ENCODE measurements at regions not wholly inside any gene's neighbourhood (a gene's known extent, or its start where the extent isn't known, plus 50 kb on each side); places are given as distances from the start of the nearest gene placed in this dataset.
"Not testable (repeated sequence)": the region's sequence is repeated elsewhere in the genome, so short reads cannot be mapped to it uniquely, and the experiment has no call there.

DNA sequence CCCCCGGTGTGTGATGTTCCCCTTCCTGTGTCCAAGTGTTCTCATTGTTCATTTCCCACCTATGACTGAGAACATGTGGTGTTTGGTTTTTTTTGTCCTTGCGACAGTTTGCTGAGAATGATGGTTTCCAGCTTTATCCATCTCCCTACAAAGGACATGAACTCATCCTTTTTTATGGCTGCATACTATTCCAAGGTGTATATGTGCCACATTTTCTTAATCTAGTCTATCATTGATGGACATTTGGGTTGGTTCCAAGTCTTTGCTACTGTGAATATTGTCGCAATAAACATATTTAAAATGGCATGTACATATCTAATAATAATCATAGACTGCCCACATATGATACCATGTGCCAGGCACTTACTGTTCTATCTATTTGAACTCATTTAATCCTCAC is 491.0 kb downstream of the MED13L start:
- H3K36me3 ChIP-seq (ENCODE audit: control insufficient read depth in 2 of 2, extremely low read depth in 1 of 2, insufficient read depth in 1 of 2, low read length in 1 of 2); H3K4me3 Mint-ChIP-seq; H3K27ac Mint-ChIP-seq; H3K9me3 ChIP-seq; H3K4me3 ChIP-seq (ENCODE audit: control insufficient read depth in 1 of 2, extremely low read depth in 1 of 2, low read length in 1 of 2); POLR2A ChIA-PET; H3K36me3 Mint-ChIP-seq; DNase-seq; H3K27me3 Mint-ChIP-seq; H3K4me1 ChIP-seq (ENCODE audit: control insufficient read depth in 1 of 2, extremely low read depth in 1 of 2, insufficient read depth in 2 of 2, low read length in 2 of 2); H3K27me3 ChIP-seq (replicated peaks in 1 of 2; ENCODE audit: control insufficient read depth in 2 of 2, extremely low read depth in 1 of 2, insufficient read depth in 2 of 2, low read length in 1 of 2); H3K4me1 Mint-ChIP-seq; ATAC-seq (replicated peaks in 1 of 4); H3K27ac ChIP-seq (ENCODE audit: low read length); CTCF ChIA-PET: not testable (repeated sequence)
- H3K9me3 Mint-ChIP-seq, result peaks cover 0 to 11% (median 0%) of the 10 kb centered on the region in 3 donors
- no CpG with 5 or more reads among the region's 3 CpGs for WGBS (ENCODE audit: insufficient coverage)

DNA sequence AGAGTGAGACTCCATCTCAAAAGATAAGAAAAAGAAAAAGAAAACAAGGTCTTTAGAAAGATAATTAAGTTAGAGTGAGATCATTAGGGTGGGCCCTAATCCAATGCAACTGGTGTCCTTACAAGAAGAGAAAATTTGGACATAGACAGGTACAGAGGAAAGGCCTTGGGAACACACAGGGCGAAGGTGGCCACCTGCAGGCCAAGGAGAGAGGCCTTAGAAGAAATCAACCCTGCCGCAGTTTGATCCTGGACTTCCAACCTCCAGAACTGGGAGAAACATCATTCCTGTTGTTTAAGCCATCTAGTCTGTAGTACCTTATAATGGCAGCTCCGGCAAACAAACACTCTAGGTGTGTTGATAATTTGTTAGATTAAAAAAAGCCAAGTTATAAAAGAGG is 491.9 kb downstream of the MED13L start:
- H3K27me3 ChIP-seq (replicated peaks in 1 of 2; ENCODE audit: control insufficient read depth in 2 of 2, extremely low read depth in 1 of 2, insufficient read depth in 2 of 2, low read length in 1 of 2), result no peaks in the 10 kb centered on the region
- WGBS (ENCODE audit: insufficient coverage), result 40% methylated on average over 1 of the region's 3 CpGs
- ChIA-PET POLR2A (no interaction called here), CTCF (no interaction called here)
- no peak overlapping the region for H3K4me3 ChIP-seq (ENCODE audit: control insufficient read depth in 1 of 2, extremely low read depth in 1 of 2, low read length in 1 of 2)
- no peak for DNase-seq
- ATAC-seq (replicated peaks in 1 of 4), result no peak
- no peaks in the 10 kb centered on the region for H3K36me3 ChIP-seq (ENCODE audit: control insufficient read depth in 2 of 2, extremely low read depth in 1 of 2, insufficient read depth in 1 of 2, low read length in 1 of 2)
- Mint-ChIP-seq H3K4me3 (no peak overlapping the region), H3K9me3 (peaks cover 0 to 11% (median 0%) of the 10 kb centered on the region in 3 donors), H3K27ac (no peak overlapping the region), H3K27me3 (peaks cover 0 to 4% of the 10 kb centered on the region in 2 donors), H3K4me1 (no peaks in the 10 kb centered on the region), H3K36me3 (no peaks in the 10 kb centered on the region)
- H3K4me1 ChIP-seq (ENCODE audit: control insufficient read depth in 1 of 2, extremely low read depth in 1 of 2, insufficient read depth in 2 of 2, low read length in 2 of 2), result no peaks in the 10 kb centered on the region
- H3K9me3 ChIP-seq, result no peaks in the 10 kb centered on the region
- no peak overlapping the region for H3K27ac ChIP-seq (ENCODE audit: low read length)

DNA sequence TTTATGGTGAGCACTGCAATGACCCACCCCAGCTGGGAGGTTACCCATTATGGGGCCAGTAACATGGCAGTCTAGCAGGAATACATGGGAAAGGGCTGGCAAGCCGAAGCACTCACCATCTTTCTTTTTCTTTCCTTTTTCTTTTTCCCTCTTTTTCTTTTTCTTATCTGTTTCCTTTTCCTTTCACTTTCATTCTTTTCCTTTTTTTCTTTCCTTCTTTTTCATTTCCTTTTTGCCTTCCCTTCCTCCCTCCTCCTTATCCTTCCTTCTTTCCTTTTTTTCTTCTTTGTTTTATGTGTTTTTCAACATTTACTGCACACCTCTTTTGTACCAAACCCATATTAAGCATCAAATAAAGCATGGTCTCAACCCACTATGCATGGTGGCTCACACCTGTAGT is 501.1 kb downstream of the MED13L start:
- 80% methylated on average over 1 of the region's 1 CpG for WGBS (ENCODE audit: insufficient coverage)
- no peaks in the 10 kb centered on the region for H3K4me1 Mint-ChIP-seq
- DNase-seq, result no peak

DNA sequence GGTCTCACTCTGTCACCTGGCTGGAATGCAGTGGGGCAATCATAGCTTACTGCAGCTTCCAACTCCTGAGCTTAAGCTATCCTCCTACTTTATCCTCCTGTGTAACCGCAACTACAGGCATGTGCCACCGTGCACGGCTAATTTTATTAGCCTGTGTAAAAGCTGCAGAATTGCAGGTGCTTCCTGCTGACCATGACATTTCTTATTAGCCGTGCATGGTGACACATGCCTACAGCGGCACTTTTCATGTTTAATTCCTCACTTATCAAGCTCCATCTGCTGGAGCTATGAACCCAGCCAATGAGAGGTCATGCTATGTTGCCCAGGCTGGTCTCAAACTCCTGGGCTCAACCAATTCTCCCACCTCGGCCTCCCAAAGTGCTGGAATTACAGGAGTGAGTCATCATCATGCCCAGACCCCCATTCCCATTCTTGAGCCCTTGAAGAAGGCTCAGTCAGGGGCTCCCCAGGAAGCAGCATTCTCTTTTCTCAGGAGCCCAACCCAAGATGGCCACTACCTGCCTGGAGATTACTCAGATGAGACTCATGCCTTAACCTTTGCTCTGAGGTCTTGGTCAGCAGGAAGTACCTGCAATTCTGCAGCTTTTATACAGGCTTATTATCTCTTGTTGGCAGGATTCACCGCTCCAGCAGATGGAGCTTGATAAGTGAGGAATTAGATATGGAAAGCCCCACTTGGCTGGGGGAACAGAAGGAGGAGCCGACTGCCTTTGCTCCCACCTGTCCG is 503.2 kb downstream of the MED13L start:
- Histone ChIP-seq H3K27me3 (replicated peaks in 1 of 2; ENCODE audit: control insufficient read depth in 2 of 2, extremely low read depth in 1 of 2, insufficient read depth in 2 of 2, low read length in 1 of 2) (peaks cover 0 to 2% of the 10 kb centered on the region in 2 experiments), H3K36me3 (ENCODE audit: control insufficient read depth in 2 of 2, extremely low read depth in 1 of 2, insufficient read depth in 1 of 2, low read length in 1 of 2) (no peaks in the 10 kb centered on the region), H3K27ac (ENCODE audit: low read length) (no peak overlapping the region), H3K4me3 (ENCODE audit: control insufficient read depth in 1 of 2, extremely low read depth in 1 of 2, low read length in 1 of 2) (no peak overlapping the region), H3K9me3 (no peaks in the 10 kb centered on the region), H3K4me1 (ENCODE audit: control insufficient read depth in 1 of 2, extremely low read depth in 1 of 2, insufficient read depth in 2 of 2, low read length in 2 of 2) (no peaks in the 10 kb centered on the region)
- Mint-ChIP-seq H3K4me3 (no peak overlapping the region), H3K27me3 (peaks cover 0 to 9% of the 10 kb centered on the region in 2 donors), H3K27ac (no peak overlapping the region), H3K4me1 (no peaks in the 10 kb centered on the region), H3K9me3 (no peaks in the 10 kb centered on the region), H3K36me3 (no peaks in the 10 kb centered on the region)
- 100% methylated on average over 5 of the region's 9 CpGs for WGBS (ENCODE audit: insufficient coverage)
- CTCF ChIA-PET, result no interaction called here
- ATAC-seq (replicated peaks in 1 of 4) (no peak), DNase-seq (no peak)
- POLR2A ChIA-PET, result interaction anchor here in 1 of 2 donors (0.7 kb wide), 1 partner anchor 16 kb away, joined by 5 read pairs; no protein-coding TSS in a partner anchor

More for the DNA sequence above, 501.1 kb downstream of the MED13L start:
- no peak for ATAC-seq (replicated peaks in 1 of 4)
- Histone ChIP-seq H3K27ac (ENCODE audit: low read length) (no peak overlapping the region), H3K36me3 (ENCODE audit: control insufficient read depth in 2 of 2, extremely low read depth in 1 of 2, insufficient read depth in 1 of 2, low read length in 1 of 2) (no peaks in the 10 kb centered on the region), H3K4me3 (ENCODE audit: control insufficient read depth in 1 of 2, extremely low read depth in 1 of 2, low read length in 1 of 2) (no peak overlapping the region), H3K27me3 (replicated peaks in 1 of 2; ENCODE audit: control insufficient read depth in 2 of 2, extremely low read depth in 1 of 2, insufficient read depth in 2 of 2, low read length in 1 of 2) (peaks cover 0 to 2% of the 10 kb centered on the region in 2 experiments), H3K4me1 (ENCODE audit: control insufficient read depth in 1 of 2, extremely low read depth in 1 of 2, insufficient read depth in 2 of 2, low read length in 2 of 2) (no peaks in the 10 kb centered on the region), H3K9me3 (no peaks in the 10 kb centered on the region)
- ChIA-PET POLR2A (no interaction called here), CTCF (no interaction called here)
- Mint-ChIP-seq H3K36me3 (no peaks in the 10 kb centered on the region), H3K27ac (no peak overlapping the region), H3K27me3 (peaks cover 0 to 11% of the 10 kb centered on the region in 2 donors), H3K9me3 (no peaks in the 10 kb centered on the region), H3K4me3 (no peak overlapping the region)

DNA sequence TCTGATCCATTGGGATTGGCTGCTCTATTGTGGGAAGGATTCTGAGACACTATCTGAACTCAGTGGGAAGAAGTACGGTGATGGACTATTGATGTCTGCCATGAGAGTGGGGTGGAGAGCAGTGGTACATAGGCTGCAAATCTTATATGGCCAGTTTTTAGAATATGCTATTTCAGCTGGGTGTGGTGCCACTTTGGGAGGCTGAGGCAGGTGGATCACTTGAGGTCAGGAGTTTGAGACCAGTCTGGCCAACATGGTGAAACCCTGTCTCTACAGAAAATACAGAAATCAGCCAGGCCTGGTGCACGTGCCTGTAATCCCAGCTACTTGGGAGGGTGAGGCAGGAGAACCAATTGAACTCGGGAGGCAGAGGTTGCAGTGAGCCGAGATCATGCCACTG is 505.9 kb downstream of the MED13L start:
- POLR2A ChIA-PET, result no interaction called here
- Histone ChIP-seq H3K4me1 (ENCODE audit: control insufficient read depth in 1 of 2, extremely low read depth in 1 of 2, insufficient read depth in 2 of 2, low read length in 2 of 2) (no peaks in the 10 kb centered on the region), H3K36me3 (ENCODE audit: control insufficient read depth in 2 of 2, extremely low read depth in 1 of 2, insufficient read depth in 1 of 2, low read length in 1 of 2) (no peaks in the 10 kb centered on the region), H3K27ac (ENCODE audit: low read length) (no peak overlapping the region), H3K9me3 (no peaks in the 10 kb centered on the region), H3K27me3 (replicated peaks in 1 of 2; ENCODE audit: control insufficient read depth in 2 of 2, extremely low read depth in 1 of 2, insufficient read depth in 2 of 2, low read length in 1 of 2) (peaks cover 0 to 2% of the 10 kb centered on the region in 2 experiments), H3K4me3 (ENCODE audit: control insufficient read depth in 1 of 2, extremely low read depth in 1 of 2, low read length in 1 of 2) (no peak overlapping the region)
- H3K27ac Mint-ChIP-seq, result no peak overlapping the region
- H3K27me3 Mint-ChIP-seq, result peaks cover under 1 to 3% of the 10 kb centered on the region in 2 donors
- no peaks in the 10 kb centered on the region for H3K9me3 Mint-ChIP-seq
- DNase-seq (no peak), ATAC-seq (replicated peaks in 1 of 4) (no peak)
- no peaks in the 10 kb centered on the region for H3K4me1 Mint-ChIP-seq
- H3K4me3 Mint-ChIP-seq, result no peak overlapping the region
- 100% methylated on average over 1 of the region's 4 CpGs for WGBS (ENCODE audit: insufficient coverage)
- no peaks in the 10 kb centered on the region for H3K36me3 Mint-ChIP-seq
- CTCF ChIA-PET, result no interaction called here

DNA sequence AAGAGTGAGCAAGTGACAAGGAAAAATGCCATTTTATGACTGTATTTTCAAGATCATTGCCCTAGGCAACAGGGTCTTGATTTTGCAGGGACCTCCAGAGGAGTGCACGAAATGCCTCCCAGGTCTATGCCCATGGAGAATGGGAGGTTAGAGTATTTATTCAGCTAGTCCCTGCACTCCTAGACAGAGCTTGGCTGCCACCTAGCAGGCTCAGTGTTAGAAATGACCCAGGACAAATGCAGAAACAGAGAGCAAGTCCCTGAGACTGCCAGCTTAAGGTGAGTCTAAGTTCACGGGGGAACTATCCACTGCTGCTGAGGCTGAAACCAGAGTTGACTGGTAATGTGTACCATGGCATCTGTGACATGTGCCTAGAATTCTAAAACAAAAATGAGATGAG is 506.4 kb downstream of the MED13L start:
- Histone ChIP-seq H3K36me3 (ENCODE audit: control insufficient read depth in 2 of 2, extremely low read depth in 1 of 2, insufficient read depth in 1 of 2, low read length in 1 of 2) (no peaks in the 10 kb centered on the region), H3K9me3 (no peaks in the 10 kb centered on the region), H3K27me3 (replicated peaks in 1 of 2; ENCODE audit: control insufficient read depth in 2 of 2, extremely low read depth in 1 of 2, insufficient read depth in 2 of 2, low read length in 1 of 2) (peaks cover 0 to 2% of the 10 kb centered on the region in 2 experiments), H3K4me3 (ENCODE audit: control insufficient read depth in 1 of 2, extremely low read depth in 1 of 2, low read length in 1 of 2) (no peak overlapping the region), H3K4me1 (ENCODE audit: control insufficient read depth in 1 of 2, extremely low read depth in 1 of 2, insufficient read depth in 2 of 2, low read length in 2 of 2) (no peaks in the 10 kb centered on the region), H3K27ac (ENCODE audit: low read length) (no peak overlapping the region)
- 55% methylated on average over 2 of the region's 2 CpGs for WGBS (ENCODE audit: insufficient coverage)
- no peaks in the 10 kb centered on the region for H3K4me1 Mint-ChIP-seq
- ChIA-PET CTCF (no interaction called here), POLR2A (no interaction called here)
- H3K36me3 Mint-ChIP-seq, result no peaks in the 10 kb centered on the region
- no peaks in the 10 kb centered on the region for H3K9me3 Mint-ChIP-seq
- no peak overlapping the region for H3K4me3 Mint-ChIP-seq
- ATAC-seq (replicated peaks in 1 of 4) (no peak), DNase-seq (no peak)
- H3K27ac Mint-ChIP-seq, result no peak overlapping the region
- peaks cover 4 to 6% of the 10 kb centered on the region in 2 donors for H3K27me3 Mint-ChIP-seq

DNA sequence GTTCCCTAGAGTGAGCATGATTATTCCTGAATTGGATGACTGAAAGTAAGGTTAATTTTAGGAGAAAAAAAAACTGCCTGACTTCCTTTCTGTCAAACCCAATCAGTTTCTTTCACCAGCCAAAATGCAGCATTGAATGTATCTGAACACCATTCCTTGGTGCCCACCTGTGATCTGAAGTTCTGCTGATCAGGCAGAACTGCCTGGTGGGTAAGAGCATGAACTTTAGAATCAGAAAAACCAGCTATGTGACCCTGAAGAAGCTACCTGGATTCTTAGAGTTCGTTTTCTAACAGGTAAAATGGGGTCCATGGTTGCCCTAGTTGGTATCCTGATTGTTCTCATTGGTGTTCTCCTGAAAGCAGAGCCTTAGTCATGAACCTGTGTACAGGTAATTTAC is 506.9 kb downstream of the MED13L start:
- Mint-ChIP-seq H3K9me3 (peaks cover 0 to under 1% (median 0%) of the 10 kb centered on the region in 3 donors), H3K4me3 (no peak overlapping the region), H3K27me3 (peaks cover 4 to 8% of the 10 kb centered on the region in 2 donors), H3K4me1 (no peaks in the 10 kb centered on the region), H3K27ac (no peak overlapping the region), H3K36me3 (no peaks in the 10 kb centered on the region)
- POLR2A ChIA-PET, result no interaction called here
- CTCF ChIA-PET, result no interaction called here
- H3K4me3 ChIP-seq (ENCODE audit: control insufficient read depth in 1 of 2, extremely low read depth in 1 of 2, low read length in 1 of 2), result no peak overlapping the region
- no peaks in the 10 kb centered on the region for H3K4me1 ChIP-seq (ENCODE audit: control insufficient read depth in 1 of 2, extremely low read depth in 1 of 2, insufficient read depth in 2 of 2, low read length in 2 of 2)
- no peak overlapping the region for H3K27ac ChIP-seq (ENCODE audit: low read length)
- H3K27me3 ChIP-seq (replicated peaks in 1 of 2; ENCODE audit: control insufficient read depth in 2 of 2, extremely low read depth in 1 of 2, insufficient read depth in 2 of 2, low read length in 1 of 2), result peaks cover 0 to 2% of the 10 kb centered on the region in 2 experiments
- 9% methylated on average over 1 of the region's 1 CpG for WGBS (ENCODE audit: insufficient coverage)
- ATAC-seq (replicated peaks in 1 of 4) (no peak), DNase-seq (no peak)
- no peaks in the 10 kb centered on the region for H3K9me3 ChIP-seq
- no peaks in the 10 kb centered on the region for H3K36me3 ChIP-seq (ENCODE audit: control insufficient read depth in 2 of 2, extremely low read depth in 1 of 2, insufficient read depth in 1 of 2, low read length in 1 of 2)
